HFFc6 (cell line): ENCODE measurements at regions not wholly inside any gene's neighbourhood (a gene's known extent, or its start where the extent isn't known, plus 50 kb on each side); places are given as distances from the start of the nearest gene placed in this dataset.

Experiments
- DNase-seq: peaks from one replicate; pipeline ENCODE4 v3.0.0-alpha.2; 2018
- H3K27ac Mint-ChIP-seq: 2 replicates; pipeline ENCODE4 v1.8.0; 2020; ENCODE audit warnings: mild to moderate bottlenecking, mixed read lengths
- H3K27me3 Mint-ChIP-seq: 2 replicates; pipeline ENCODE4 v1.8.0; 2021; ENCODE audit warnings: mild to moderate bottlenecking, moderate library complexity, mixed read lengths; ENCODE audit not compliant: insufficient read depth
- H3K36me3 Mint-ChIP-seq: 2 replicates; pipeline ENCODE4 v1.8.0; 2021; ENCODE audit warnings: low read depth, mixed read lengths
- H3K4me1 Mint-ChIP-seq: 2 replicates; pipeline ENCODE4 v1.8.0; 2020; ENCODE audit warnings: low read depth, mixed read lengths
- H3K4me3 Mint-ChIP-seq: 2 replicates; pipeline ENCODE4 v1.8.0; 2020; ENCODE audit warnings: mild to moderate bottlenecking, moderate library complexity, mixed read lengths
- H3K9me3 Mint-ChIP-seq: 2 replicates; pipeline ENCODE4 v1.8.0; 2020; ENCODE audit warnings: mild to moderate bottlenecking, mixed read lengths
- TF ChIP-seq, protein P1 (sequence below): fragments of 200-600 bp; sonication (generic); IDR thresholded peaks from 2 replicates; pipeline ENCODE4 v1.5.0; 2021; ENCODE audit warnings: antibody characterized with exemption, mild to moderate bottlenecking

DNA sequence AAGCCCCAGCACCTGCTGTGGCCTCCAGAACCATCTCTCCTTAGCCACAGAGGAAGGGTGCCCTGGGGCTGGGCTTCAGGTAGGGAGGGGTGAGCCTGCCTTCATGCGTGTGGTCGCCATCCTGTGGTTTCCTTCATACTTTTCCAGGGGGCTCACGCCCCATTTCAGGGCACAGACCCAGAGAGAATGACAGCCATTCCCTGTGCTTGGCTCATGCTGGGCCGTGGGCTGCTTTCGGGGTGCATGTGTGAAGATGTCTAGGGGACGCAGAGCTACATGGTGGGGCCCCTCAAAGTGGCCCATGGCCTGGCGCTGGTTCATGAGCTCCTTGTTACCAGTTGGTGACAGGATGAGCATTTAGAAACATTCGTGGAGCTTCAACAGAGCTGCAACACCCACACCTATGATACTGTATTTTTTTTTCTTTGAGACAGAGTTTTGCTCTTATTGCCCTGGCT lies 190.3 kb upstream of the SLC24A3 start:
- H3K27ac Mint-ChIP-seq, result no peak overlapping the region
- peaks cover 1% of the 10 kb centered on the region; the same call in 1 of the 2 replicates for H3K27me3 Mint-ChIP-seq
- H3K4me3 Mint-ChIP-seq, result no peak overlapping the region
- no peak for DNase-seq
- H3K4me1 Mint-ChIP-seq, result no peaks in the 10 kb centered on the region
- H3K9me3 Mint-ChIP-seq, result peaks cover 27% of the 10 kb centered on the region
- peaks cover 9% of the 10 kb centered on the region; the same call in 1 of the 2 replicates for H3K36me3 Mint-ChIP-seq
- TF ChIP-seq, protein P1, sequence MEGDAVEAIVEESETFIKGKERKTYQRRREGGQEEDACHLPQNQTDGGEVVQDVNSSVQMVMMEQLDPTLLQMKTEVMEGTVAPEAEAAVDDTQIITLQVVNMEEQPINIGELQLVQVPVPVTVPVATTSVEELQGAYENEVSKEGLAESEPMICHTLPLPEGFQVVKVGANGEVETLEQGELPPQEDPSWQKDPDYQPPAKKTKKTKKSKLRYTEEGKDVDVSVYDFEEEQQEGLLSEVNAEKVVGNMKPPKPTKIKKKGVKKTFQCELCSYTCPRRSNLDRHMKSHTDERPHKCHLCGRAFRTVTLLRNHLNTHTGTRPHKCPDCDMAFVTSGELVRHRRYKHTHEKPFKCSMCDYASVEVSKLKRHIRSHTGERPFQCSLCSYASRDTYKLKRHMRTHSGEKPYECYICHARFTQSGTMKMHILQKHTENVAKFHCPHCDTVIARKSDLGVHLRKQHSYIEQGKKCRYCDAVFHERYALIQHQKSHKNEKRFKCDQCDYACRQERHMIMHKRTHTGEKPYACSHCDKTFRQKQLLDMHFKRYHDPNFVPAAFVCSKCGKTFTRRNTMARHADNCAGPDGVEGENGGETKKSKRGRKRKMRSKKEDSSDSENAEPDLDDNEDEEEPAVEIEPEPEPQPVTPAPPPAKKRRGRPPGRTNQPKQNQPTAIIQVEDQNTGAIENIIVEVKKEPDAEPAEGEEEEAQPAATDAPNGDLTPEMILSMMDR, result no peak

DNA sequence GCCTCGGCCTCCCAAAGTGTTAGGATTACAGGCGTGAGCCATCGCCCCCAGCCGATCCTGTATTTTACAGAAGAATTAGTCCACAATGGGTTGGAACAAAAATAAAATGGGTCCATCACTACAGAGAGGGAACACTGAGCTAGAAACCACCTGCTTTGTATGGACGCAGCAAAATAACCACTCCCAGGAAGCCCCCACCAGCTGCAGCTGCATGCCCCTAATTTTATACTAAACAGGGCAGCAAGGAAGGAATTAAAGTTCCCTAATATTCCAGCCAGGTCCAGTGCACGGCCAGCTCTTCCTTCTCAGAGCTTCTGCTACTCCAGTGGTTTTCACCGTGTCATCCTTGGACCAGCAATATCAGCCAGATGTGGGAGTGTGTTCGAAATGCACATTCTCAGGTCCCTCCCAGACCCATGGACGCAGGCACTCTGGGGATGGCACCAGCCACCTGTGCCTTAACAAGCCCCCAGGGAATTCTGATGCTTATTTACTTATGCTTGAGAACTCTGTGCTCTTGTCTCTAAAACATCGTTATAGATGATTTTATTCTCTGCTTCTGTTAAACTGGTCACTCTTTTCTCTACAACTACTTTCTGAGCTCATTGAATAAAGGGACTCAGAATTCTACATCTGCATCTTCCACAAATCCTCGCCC lies 189.5 kb upstream of the SLC24A3 start:
- Mint-ChIP-seq H3K4me1 (no peaks in the 10 kb centered on the region), H3K36me3 (peaks cover 9% of the 10 kb centered on the region; the same call in 1 of the 2 replicates), H3K4me3 (no peak overlapping the region), H3K27ac (no peak overlapping the region), H3K9me3 (peaks cover 26% of the 10 kb centered on the region), H3K27me3 (peaks cover 1% of the 10 kb centered on the region; the same call in 1 of the 2 replicates)
- no peak for DNase-seq
- TF ChIP-seq, protein P1, result no peak

DNA sequence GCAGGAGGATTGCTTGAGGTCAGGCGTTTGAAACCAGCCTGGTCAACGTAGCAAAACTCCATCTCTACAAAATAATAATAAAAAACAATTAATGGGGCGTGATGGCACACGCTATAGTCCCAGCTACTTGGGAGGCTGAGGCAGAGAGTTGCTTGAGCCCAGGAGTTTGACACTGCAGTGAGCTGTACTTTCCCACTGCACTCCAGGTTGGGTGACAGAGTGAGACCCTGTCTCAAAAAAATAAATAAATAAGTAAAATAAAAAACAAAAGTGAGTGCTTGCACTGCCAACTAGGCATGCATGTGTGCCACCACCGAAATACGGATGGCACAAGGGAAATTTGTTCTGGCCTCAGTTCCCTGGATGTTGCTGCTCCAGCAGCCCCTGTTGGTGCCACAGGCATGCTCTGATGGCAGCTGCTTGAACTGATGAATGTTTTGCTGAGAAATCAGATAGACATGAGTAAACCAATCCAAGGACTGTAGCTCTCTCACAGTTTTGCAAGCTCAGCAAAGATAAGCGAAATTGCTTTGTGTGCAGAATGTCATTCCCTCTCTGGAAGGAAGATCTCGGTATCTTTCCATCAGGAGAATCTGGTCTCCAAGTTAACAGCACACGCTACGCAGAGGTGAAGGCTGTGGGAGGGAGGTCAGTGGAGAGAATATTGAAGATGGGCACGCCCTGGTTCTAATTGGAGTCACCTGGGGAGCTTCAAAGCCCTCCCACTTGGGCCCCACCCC lies 188.0 kb upstream of the SLC24A3 start:
- Mint-ChIP-seq H3K36me3 (peaks cover 9% of the 10 kb centered on the region; the same call in 1 of the 2 replicates), H3K4me1 (no peaks in the 10 kb centered on the region), H3K9me3 (peaks cover 30% of the 10 kb centered on the region), H3K4me3 (no peak overlapping the region), H3K27ac (no peak overlapping the region), H3K27me3 (peaks cover 1% of the 10 kb centered on the region; the same call in 1 of the 2 replicates)
- no peak for DNase-seq
- TF ChIP-seq, protein P1, result no peak

DNA sequence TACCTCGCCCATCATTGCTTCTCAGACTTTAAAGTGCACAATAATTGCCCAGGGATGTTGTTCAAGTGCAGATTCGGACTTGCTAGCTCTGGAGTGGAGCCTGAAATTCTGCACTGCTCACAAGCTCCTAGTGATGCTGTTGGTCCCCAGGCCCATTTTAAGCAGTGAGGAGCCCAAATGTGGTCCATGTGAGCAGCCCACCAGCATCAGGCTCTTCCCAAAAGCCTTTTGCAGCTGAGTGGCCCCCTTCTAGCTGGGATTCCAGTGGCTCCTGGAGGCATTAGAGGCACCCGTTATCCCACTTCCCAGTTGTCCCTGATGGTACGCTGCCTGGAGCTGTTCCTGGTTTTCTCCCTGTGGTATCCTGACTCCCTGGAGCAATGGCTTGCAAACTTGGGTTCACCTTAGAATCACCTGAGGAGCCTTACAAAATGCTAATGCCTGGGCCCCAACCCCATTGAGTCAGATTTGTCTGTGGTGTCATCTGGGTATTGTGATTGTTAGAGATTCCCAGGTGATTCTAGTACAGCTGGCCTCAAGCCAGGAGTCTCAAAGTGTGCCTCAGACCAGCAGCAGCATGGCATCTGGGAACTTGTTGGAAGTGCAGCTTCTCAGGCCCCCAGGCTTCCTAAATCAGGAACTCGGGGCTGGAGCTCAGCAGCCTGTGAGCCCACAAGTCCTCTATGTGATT lies 186.9 kb upstream of the SLC24A3 start:
- no peak for DNase-seq
- peaks cover 24% of the 10 kb centered on the region for H3K9me3 Mint-ChIP-seq
- no peaks in the 10 kb centered on the region for H3K4me1 Mint-ChIP-seq

More for the DNA sequence above, 186.9 kb upstream of the SLC24A3 start:
- Mint-ChIP-seq H3K27me3 (peaks cover 1% of the 10 kb centered on the region; the same call in 1 of the 2 replicates), H3K36me3 (peaks cover 5% of the 10 kb centered on the region; the same call in 1 of the 2 replicates), H3K4me3 (no peak overlapping the region), H3K27ac (no peak overlapping the region)
- TF ChIP-seq, protein P1, result no peak
